Thyroid gland (tissue), 4 donors: ENCODE measurements at regions not wholly inside any gene's neighbourhood (a gene's known extent, or its start where the extent isn't known, plus 50 kb on each side); places are given as distances from the start of the nearest gene placed in this dataset.

Experiments
- CTCF ChIP-seq, 6 experiments: fragments of 200-600 bp in 3 of 6; fragments of 450-650 bp in 3 of 6; sonication (generic) in 3 of 6; IDR thresholded peaks; one replicate each; pipeline ENCODE4 v1.5.1; 2016 to 2019; ENCODE audit warnings: antibody characterized with exemption in 6 of 6, mild to moderate bottlenecking in 2 of 6, inconsistent platforms in 1 of 6, moderate library complexity in 1 of 6
- POLR2A ChIP-seq, 2 donors: fragments of 450-650 bp; IDR thresholded peaks; one replicate each; pipeline ENCODE4 v1.6.1; 2017; ENCODE audit warnings: antibody characterized with exemption in 2 of 2, mild to moderate bottlenecking in 2 of 2, moderate library complexity in 1 of 2

- TF ChIP-seq CTCF (IDR thresholded peaks at IDR 0.05) (no peak), POLR2A (IDR thresholded peaks at IDR 0.05) (no peak)
Observed at GRCh38 chrY:8618302-8618701, 719.0 kb upstream of the TSPY4 start.
